GM19328 (cell line): ENCODE measurements at regions not wholly inside any gene's neighbourhood (a gene's known extent, or its start where the extent isn't known, plus 50 kb on each side); places are given as distances from the start of the nearest gene placed in this dataset.
"Not testable (repeated sequence)": the region's sequence is repeated elsewhere in the genome, so short reads cannot be mapped to it uniquely, and the experiment has no call there.

ENCODE experiments used
- ATAC-seq: cut with Tn5 transposase; IDR thresholded peaks from one replicate; pipeline ENCODE4 v1.9.1; 2021; ENCODE audit warnings: mild to moderate bottlenecking, moderate library complexity; ENCODE audit not compliant: unreplicated experiment

GRCh38 chr12:107826276-107826675 lies 51.8 kb downstream of the ASCL4 start:
- ATAC-seq, result no peak

- ATAC-seq, result no peak
These were observed 54.8 kb downstream of the ASCL4 start for GRCh38 chr12:107829271-107829670.

GRCh38 chr12:107832441-107832840 lies 57.9 kb downstream of the ASCL4 start:
- ATAC-seq, result no peak

- no peak for ATAC-seq
These were observed 65.7 kb downstream of the ASCL4 start for GRCh38 chr12:107840186-107840585.

- ATAC-seq, result no peak
These were observed 69.1 kb downstream of the ASCL4 start for GRCh38 chr12:107843351-107844311.

GRCh38 chr12:107844312-107844921 lies 69.9 kb downstream of the ASCL4 start:
- ATAC-seq, result no peak

GRCh38 chr12:107845226-107845979 lies 70.9 kb downstream of the ASCL4 start:
- no peak for ATAC-seq

- ATAC-seq, result no peak
These were observed 71.6 kb downstream of the ASCL4 start for GRCh38 chr12:107845980-107846659.

GRCh38 chr12:107847430-107847829 lies 72.9 kb downstream of the ASCL4 start:
- ATAC-seq, result no peak

- ATAC-seq, result no peak
These were observed 73.3 kb downstream of the ASCL4 start for GRCh38 chr12:107847830-107848229.

- no peak for ATAC-seq
These were observed 79.0 kb downstream of the ASCL4 start for GRCh38 chr12:107853479-107853878.

- no peak for ATAC-seq
These were observed 81.0 kb downstream of the ASCL4 start for GRCh38 chr12:107855471-107855870.

GRCh38 chr12:107856096-107856495 lies 81.6 kb downstream of the ASCL4 start:
- ATAC-seq, result no peak

GRCh38 chr12:107857191-107857590 lies 82.7 kb downstream of the ASCL4 start:
- no peak for ATAC-seq

GRCh38 chr12:107859367-107859766 lies 84.9 kb downstream of the ASCL4 start:
- ATAC-seq, result no peak

GRCh38 chr12:107864235-107864634 lies 89.7 kb downstream of the ASCL4 start:
- no peak for ATAC-seq

- not testable (repeated sequence) for ATAC-seq
These were observed 90.2 kb downstream of the ASCL4 start for GRCh38 chr12:107864727-107865126.

- no peak for ATAC-seq
These were observed 98.7 kb downstream of the ASCL4 start for GRCh38 chr12:107873223-107873622.

GRCh38 chr12:107875786-107876185 lies 101.3 kb downstream of the ASCL4 start:
- ATAC-seq, result no peak

GRCh38 chr12:107884769-107885694 lies 110.5 kb downstream of the ASCL4 start:
- no peak for ATAC-seq
